HG03354 (cell line): ENCODE measurements at regions not wholly inside any gene's neighbourhood (a gene's known extent, or its start where the extent isn't known, plus 50 kb on each side); places are given as distances from the start of the nearest gene placed in this dataset.

ENCODE experiments used
- ATAC-seq: cut with Tn5 transposase; IDR thresholded peaks from one replicate; pipeline ENCODE4 v1.9.1; 2021; ENCODE audit warnings: mild to moderate bottlenecking; ENCODE audit not compliant: unreplicated experiment, poor library complexity, severe bottlenecking

- no peak for ATAC-seq
These were observed 323.0 kb downstream of the C16orf95 start for GRCh38 chr16:86994215-86994614.

GRCh38 chr16:86994651-86995171 lies 322.5 kb downstream of the C16orf95 start:
- no peak for ATAC-seq

GRCh38 chr16:86995456-86995855 lies 321.7 kb downstream of the C16orf95 start:
- ATAC-seq, result no peak

GRCh38 chr16:86996081-86996480 lies 321.1 kb downstream of the C16orf95 start:
- ATAC-seq, result no peak

GRCh38 chr16:86997058-86997457 lies 320.1 kb downstream of the C16orf95 start:
- no peak for ATAC-seq

GRCh38 chr16:86998196-86999001 lies 318.8 kb downstream of the C16orf95 start:
- no peak for ATAC-seq

- no peak for ATAC-seq
These were observed 317.2 kb downstream of the C16orf95 start for GRCh38 chr16:87000001-87000400.

GRCh38 chr16:87002717-87003413 lies 314.3 kb downstream of the C16orf95 start:
- no peak for ATAC-seq

GRCh38 chr16:87003414-87003755 lies 313.8 kb downstream of the C16orf95 start:
- ATAC-seq, result no peak

GRCh38 chr16:87006021-87006420 lies 311.2 kb downstream of the C16orf95 start:
- ATAC-seq, result no peak

GRCh38 chr16:87006789-87007745 lies 310.1 kb downstream of the C16orf95 start:
- no peak for ATAC-seq

- ATAC-seq, result no peak
These were observed 309.3 kb downstream of the C16orf95 start for GRCh38 chr16:87007907-87008306.

- no peak for ATAC-seq
These were observed 308.5 kb downstream of the C16orf95 start for GRCh38 chr16:87008664-87009063.

GRCh38 chr16:87012954-87013938 lies 303.9 kb downstream of the C16orf95 start:
- ATAC-seq, result no peak

- ATAC-seq, result no peak
These were observed 303.1 kb downstream of the C16orf95 start for GRCh38 chr16:87014112-87014511.

GRCh38 chr16:87015021-87015420 lies 302.2 kb downstream of the C16orf95 start:
- ATAC-seq, result no peak

GRCh38 chr16:87016046-87017035 lies 300.9 kb downstream of the C16orf95 start:
- no peak for ATAC-seq
